ENCODE measurements at regions not wholly inside any gene's neighbourhood (a gene's known extent, or its start where the extent isn't known, plus 50 kb on each side); places are given as distances from the start of the nearest gene placed in this dataset.

- in situ Hi-C loops (cut with MboI): no loop called here
- intact Hi-C loops (cut with micrococcal nuclease; ENCODE audit: unreplicated experiment): no loop called here
- no peak overlapping the region for H3K27ac ChIP-seq (ENCODE audit: control insufficient read depth, insufficient read depth)
- H3K79me2 ChIP-seq (ENCODE audit: control insufficient read depth, insufficient read depth, low read length): no peaks in the 10 kb centered on the region
- FAIRE-seq (no peak), DNase-seq (ENCODE audit: low read depth, low spot score) (no peak), ATAC-seq (no peak)
- H3K4me1 ChIP-seq (ENCODE audit: control insufficient read depth, insufficient read depth, low read length): 0 out of 2 replicates have a peak, but pooled peaks cover 4% of the 10 kb centered on the region
- WGBS (ENCODE audit: insufficient coverage, insufficient replicate concordance, low lambda C conversion rate, missing lambda C conversion rate): 20% methylated on average over 5 of the region's 5 CpGs
- no peak overlapping the region for H2AFZ ChIP-seq (ENCODE audit: control insufficient read depth, low read depth, low read length)
- SMC1A ChIA-PET (ENCODE audit: uncharacterized antibody, unreplicated experiment): no interaction called here
- RAD21 ChIA-PET (ENCODE audit: unreplicated experiment): no interaction called here
- no peaks in the 10 kb centered on the region for H3K9me3 ChIP-seq (replicated peaks; ENCODE audit: control insufficient read depth, insufficient read depth, low read length)
- POLR2A ChIA-PET: no interaction called here
- H4K20me1 ChIP-seq (ENCODE audit: control insufficient read depth, insufficient read depth): no peaks in the 10 kb centered on the region
- H3K9ac ChIP-seq (ENCODE audit: control insufficient read depth, insufficient read depth, low read length): no peak overlapping the region
- no peaks in the 10 kb centered on the region; a peak in 3 of 4 replicates for H3K27me3 ChIP-seq (replicated peaks in 1 of 2; ENCODE audit: control insufficient read depth in 2 of 2, insufficient read depth in 2 of 2, low read length in 1 of 2)
- no peak for TF ChIP-seq RELA (IDR thresholded peaks at IDR 0.05; ENCODE audit: borderline replicate concordance, partially characterized antibody)
- TF ChIP-seq WRNIP1 (IDR thresholded peaks at IDR 0.05; ENCODE audit: borderline replicate concordance, low read depth, low read length): no peak
- TF ChIP-seq CBX3 (IDR thresholded peaks at IDR 0.05; ENCODE audit: borderline replicate concordance, low read depth): no peak
- no peak for TF ChIP-seq PAX8 (IDR thresholded peaks at IDR 0.05)
- no peak for TF ChIP-seq BACH1 (IDR thresholded peaks at IDR 0.05; ENCODE audit: borderline replicate concordance)
- no peak for TF ChIP-seq CEBPB (IDR thresholded peaks at IDR 0.05; ENCODE audit: borderline replicate concordance in 1 of 2, low read depth in 2 of 2, low read length in 2 of 2)
- no peak for TF ChIP-seq IKZF1 (conservative IDR thresholded peaks at IDR 0.05)
- TF ChIP-seq E2F8 (IDR thresholded peaks at IDR 0.05; ENCODE audit: low read depth, partially characterized antibody): no peak
- no peak for TF ChIP-seq JUNB (IDR thresholded peaks at IDR 0.05)
- no peak for TF ChIP-seq MTA3 (IDR thresholded peaks at IDR 0.05; ENCODE audit: borderline replicate concordance, low read length)
- no peak for TF ChIP-seq RFX5 (IDR thresholded peaks at IDR 0.05; ENCODE audit: low read depth, low read length)
- no peak for TF ChIP-seq MLLT1 (IDR thresholded peaks at IDR 0.05)
- no peak for TF ChIP-seq POLR2AphosphoS5 (IDR thresholded peaks at IDR 0.05; ENCODE audit: low read length)
- TF ChIP-seq RB1 (IDR thresholded peaks at IDR 0.05; ENCODE audit: borderline replicate concordance): no peak
- no peak for TF ChIP-seq ZNF687 (IDR thresholded peaks at IDR 0.05)
- no TSS peak for BruUV-seq (replicated peaks)
- no peak overlapping the region for H3K4me3 ChIP-seq
- H3K4me2 ChIP-seq (ENCODE audit: control insufficient read depth, insufficient read depth): no peak overlapping the region
- H3K36me3 ChIP-seq (ENCODE audit: control insufficient read depth in 2 of 2, insufficient read depth in 2 of 2, low read length in 1 of 2): no peaks in the 10 kb centered on the region
- CTCF ChIA-PET: interaction anchor here (1.5 kb wide), 1 partner anchor 41 kb away, joined by 6 read pairs; no protein-coding TSS in a partner anchor
Measured at GRCh38 chr10:117483056-117483590, 59.4 kb upstream of the EMX2 start.
